ENCODE measurements at regions not wholly inside any gene's neighbourhood (a gene's known extent, or its start where the extent isn't known, plus 50 kb on each side); places are given as distances from the start of the nearest gene placed in this dataset.

GRCh38 chr9:108663422-108663821 lies 192.4 kb downstream of the ACTL7B start:
- TF ChIP-seq CTCF (conservative IDR thresholded peaks at IDR 0.05) = no peak
- H3K36me3 Mint-ChIP-seq (ENCODE audit: insufficient read depth in 1 of 3, low read depth in 3 of 3) = peaks cover 19 to 37% (median 25%) of the 10 kb centered on the region in 3 experiments
- H3K27ac Mint-ChIP-seq = no peak overlapping the region
- Histone ChIP-seq H3K9me3 (ENCODE audit: control insufficient read depth, low read depth, low read length) (peaks cover 11% of the 10 kb centered on the region), H3K79me1 (ENCODE audit: insufficient read depth, low read depth, low read length, poor library complexity, severe bottlenecking) (no peaks in the 10 kb centered on the region), H2BK12ac (ENCODE audit: insufficient read length, low read depth, low read length) (no peak overlapping the region), H2BK5ac (ENCODE audit: insufficient read length, low read length) (no peak overlapping the region), H4K8ac (replicated peaks; ENCODE audit: insufficient read length, low read depth, low read length) (no peak overlapping the region), H4K5ac (ENCODE audit: insufficient read length, low read depth, low read length) (no peak overlapping the region), H3K23me2 (ENCODE audit: insufficient read length, low read depth, low read length, poor library complexity, severe bottlenecking) (no peaks in the 10 kb centered on the region), H3K4me2 (ENCODE audit: insufficient read depth, insufficient read length, low read length) (no peak overlapping the region), H3K79me2 (ENCODE audit: insufficient read depth, low read length) (no peaks in the 10 kb centered on the region), H3K14ac (ENCODE audit: insufficient read depth, low read length) (no peak overlapping the region), H2BK20ac (ENCODE audit: low read depth, low read length, poor library complexity, severe bottlenecking) (no peak overlapping the region), H3K27me3 (ENCODE audit: insufficient read depth, low read length) (no peaks in the 10 kb centered on the region), H4K91ac (ENCODE audit: insufficient read length, low read depth, low read length) (no peak overlapping the region), H2AK5ac (ENCODE audit: insufficient read length, low read length) (no peak overlapping the region), H3K9ac (ENCODE audit: extremely low read depth, insufficient read length, low read length) (no peak overlapping the region), H4K20me1 (ENCODE audit: control insufficient read depth, insufficient read depth, insufficient read length) (no peaks in the 10 kb centered on the region), H3K4ac (ENCODE audit: low read depth, low read length) (no peak overlapping the region), H3K27ac (ENCODE audit: insufficient read length, low read depth, low read length) (no peak overlapping the region), H3K18ac (ENCODE audit: insufficient read length, low read depth, low read length) (no peak overlapping the region), H2BK120ac (ENCODE audit: low read depth, low read length, poor library complexity, severe bottlenecking) (no peak overlapping the region), H2AFZ (ENCODE audit: low read length) (no peak overlapping the region), H3T11ph (ENCODE audit: low read length) (no peak overlapping the region), H2BK15ac (ENCODE audit: low read depth, low read length) (no peak overlapping the region), H3K23ac (ENCODE audit: insufficient read length, low read depth, low read length) (no peak overlapping the region), H3K56ac (ENCODE audit: insufficient read length, low read depth, low read length) (no peak overlapping the region), H3K4me1 (ENCODE audit: insufficient read depth, low read length) (peaks cover 2% of the 10 kb centered on the region; the same call in 1 of the 2 replicates)
- H3K4me3 Mint-ChIP-seq = no peak overlapping the region
- H3K9me3 Mint-ChIP-seq = peaks cover 32 to 37% of the 10 kb centered on the region in 2 experiments
- peaks cover 13% of the 10 kb centered on the region for H3K27me3 Mint-ChIP-seq (ENCODE audit: low read depth)
- no peak for DNase-seq
- WGBS (ENCODE audit: extremely low coverage, insufficient read length, low lambda C conversion rate) = no CpG with 5 or more reads among the region's 2 CpGs
- peaks cover 24% of the 10 kb centered on the region in 2 experiments for H3K4me1 Mint-ChIP-seq
